ENCODE measurements at regions not wholly inside any gene's neighbourhood (a gene's known extent, or its start where the extent isn't known, plus 50 kb on each side); places are given as distances from the start of the nearest gene placed in this dataset.

GRCh38 chr15:39184701-39185390 lies 396.0 kb upstream of the THBS1 start:
- no peak for DNase-seq (ENCODE audit: low spot score)

GRCh38 chr15:39188314-39188713 lies 392.6 kb upstream of the THBS1 start:
- DNase-seq (ENCODE audit: low spot score): no peak

- DNase-seq (ENCODE audit: low spot score): no peak
These were observed 391.9 kb upstream of the THBS1 start for GRCh38 chr15:39188930-39189329.

GRCh38 chr15:39191871-39192291 lies 389.0 kb upstream of the THBS1 start:
- DNase-seq (ENCODE audit: low spot score): no peak

- no peak for DNase-seq (ENCODE audit: low spot score)
These were observed 388.5 kb upstream of the THBS1 start for GRCh38 chr15:39192351-39192750.

- DNase-seq (ENCODE audit: low spot score): no peak
These were observed 387.8 kb upstream of the THBS1 start for GRCh38 chr15:39192979-39193560.

- no peak for DNase-seq (ENCODE audit: low spot score)
These were observed 387.3 kb upstream of the THBS1 start for GRCh38 chr15:39193611-39194010.

- DNase-seq (ENCODE audit: low spot score): no peak
These were observed 386.6 kb upstream of the THBS1 start for GRCh38 chr15:39194106-39194830.

GRCh38 chr15:39195961-39196486 lies 384.9 kb upstream of the THBS1 start:
- no peak for DNase-seq (ENCODE audit: low spot score)

GRCh38 chr15:39198044-39199000 lies 382.6 kb upstream of the THBS1 start:
- DNase-seq (ENCODE audit: low spot score): no peak

GRCh38 chr15:39199076-39199475 lies 381.8 kb upstream of the THBS1 start:
- DNase-seq (ENCODE audit: low spot score): no peak

- no peak for DNase-seq (ENCODE audit: low spot score)
These were observed 380.3 kb upstream of the THBS1 start for GRCh38 chr15:39200586-39200985.

GRCh38 chr15:39202641-39203040 lies 378.2 kb upstream of the THBS1 start:
- DNase-seq (ENCODE audit: low spot score): no peak

- no peak for DNase-seq (ENCODE audit: low spot score)
These were observed 376.8 kb upstream of the THBS1 start for GRCh38 chr15:39204031-39204430.

- DNase-seq (ENCODE audit: low spot score): no peak
These were observed 375.8 kb upstream of the THBS1 start for GRCh38 chr15:39205081-39205480.

GRCh38 chr15:39205506-39206371 lies 375.1 kb upstream of the THBS1 start:
- DNase-seq (ENCODE audit: low spot score): no peak

- DNase-seq (ENCODE audit: low spot score): no peak
These were observed 373.3 kb upstream of the THBS1 start for GRCh38 chr15:39207532-39208115.

- no peak for DNase-seq (ENCODE audit: low spot score)
These were observed 372.7 kb upstream of the THBS1 start for GRCh38 chr15:39208187-39208586.

GRCh38 chr15:39209548-39210211 lies 371.2 kb upstream of the THBS1 start:
- DNase-seq (ENCODE audit: low spot score): no peak
